ENCODE measurements at regions not wholly inside any gene's neighbourhood (a gene's known extent, or its start where the extent isn't known, plus 50 kb on each side); places are given as distances from the start of the nearest gene placed in this dataset.
A peak's percentile ranks its signal among the peaks of the same experiment; 100 is the strongest.

- DNase-seq (ENCODE audit: low read depth): no peak
Observed at GRCh38 chr4:152023674-152024073, 262.9 kb upstream of the GATB start.

- DNase-seq (ENCODE audit: low read depth): no peak
Observed at GRCh38 chr4:152022543-152022942, 261.7 kb upstream of the GATB start.

- no peak for DNase-seq (ENCODE audit: low read depth)
Observed at GRCh38 chr4:152021788-152022438, 261.1 kb upstream of the GATB start.

GRCh38 chr4:152020073-152020472, 259.3 kb upstream of the GATB start:
- DNase-seq (ENCODE audit: low read depth): no peak

- no peak for DNase-seq (ENCODE audit: low read depth)
Observed at GRCh38 chr4:152016303-152016620, 255.5 kb upstream of the GATB start.

GRCh38 chr4:152015597-152016302, 254.9 kb upstream of the GATB start:
- DNase-seq (ENCODE audit: low read depth): no peak

GRCh38 chr4:152014280-152014679, 253.5 kb upstream of the GATB start:
- no peak for DNase-seq (ENCODE audit: low read depth)

- no peak for DNase-seq (ENCODE audit: low read depth)
Observed at GRCh38 chr4:152011469-152011868, 250.7 kb upstream of the GATB start.

GRCh38 chr4:152010710-152011079, 249.9 kb upstream of the GATB start:
- DNase-seq (ENCODE audit: low read depth): no peak

GRCh38 chr4:152009983-152010709, 249.3 kb upstream of the GATB start:
- no peak for DNase-seq (ENCODE audit: low read depth)

- DNase-seq (ENCODE audit: low read depth): peak; percentile 3
Observed at GRCh38 chr4:152009031-152009670, 248.3 kb upstream of the GATB start.

- no peak for DNase-seq (ENCODE audit: low read depth)
Observed at GRCh38 chr4:152007111-152007510, 246.3 kb upstream of the GATB start.

- DNase-seq (ENCODE audit: low read depth): no peak
Observed at GRCh38 chr4:152004801-152005200, 244.0 kb upstream of the GATB start.

GRCh38 chr4:152000518-152000917, 239.7 kb upstream of the GATB start:
- peak; percentile 32 for DNase-seq (ENCODE audit: low read depth)

GRCh38 chr4:151998723-151999122, 237.9 kb upstream of the GATB start:
- DNase-seq (ENCODE audit: low read depth): no peak

GRCh38 chr4:151997461-151997860, 236.7 kb upstream of the GATB start:
- no peak for DNase-seq (ENCODE audit: low read depth)

GRCh38 chr4:151994429-151994828, 233.6 kb upstream of the GATB start:
- DNase-seq (ENCODE audit: low read depth): no peak

GRCh38 chr4:151993521-151993920, 232.7 kb upstream of the GATB start:
- no peak for DNase-seq (ENCODE audit: low read depth)

GRCh38 chr4:151992332-151993154, 231.7 kb upstream of the GATB start:
- DNase-seq (ENCODE audit: low read depth): peak; percentile 2

GRCh38 chr4:151991884-151992167, 231.0 kb upstream of the GATB start:
- DNase-seq (ENCODE audit: low read depth): no peak

- DNase-seq (ENCODE audit: low read depth): no peak
Observed at GRCh38 chr4:151991001-151991883, 230.4 kb upstream of the GATB start.
